Neuronal stem cell (in vitro differentiated cells): ENCODE measurements at regions not wholly inside any gene's neighbourhood (a gene's known extent, or its start where the extent isn't known, plus 50 kb on each side); places are given as distances from the start of the nearest gene placed in this dataset.
"Not testable (repeated sequence)": the region's sequence is repeated elsewhere in the genome, so short reads cannot be mapped to it uniquely, and the experiment has no call there.

ENCODE experiments used
- DNase-seq: peaks from one replicate; pipeline ENCODE4 v3.0.0-alpha.2; 2013; ENCODE audit warnings: low spot score
- H2AFZ ChIP-seq: one replicate; pipeline ENCODE4 v1.6.1; 2013; ENCODE audit warnings: mild to moderate bottlenecking, low read length, inconsistent platforms
- H2AK5ac ChIP-seq: 2 replicates; pipeline ENCODE4 v1.6.1; 2013; ENCODE audit warnings: low read depth, mild to moderate bottlenecking, inconsistent platforms, low read length, moderate library complexity, mixed read lengths
- H2BK120ac ChIP-seq: 2 replicates; pipeline ENCODE4 v1.6.1; 2013; ENCODE audit warnings: low read depth, mild to moderate bottlenecking, inconsistent platforms, low read length, moderate library complexity, mixed read lengths
- H2BK12ac ChIP-seq: one replicate; pipeline ENCODE4 v1.6.1; 2013; ENCODE audit warnings: low read length, inconsistent platforms
- H2BK15ac ChIP-seq: 2 replicates; pipeline ENCODE4 v1.6.1; 2013; ENCODE audit warnings: mild to moderate bottlenecking, low read length, inconsistent platforms, mixed read lengths
- H2BK5ac ChIP-seq: one replicate; pipeline ENCODE4 v1.6.1; 2013; ENCODE audit warnings: inconsistent platforms, mild to moderate bottlenecking, low read length, moderate library complexity
- H3K14ac ChIP-seq: one replicate; pipeline ENCODE4 v1.6.1; 2013; ENCODE audit warnings: low read length, inconsistent platforms
- H3K18ac ChIP-seq: 2 replicates; pipeline ENCODE4 v1.6.1; 2013; ENCODE audit warnings: low read length, inconsistent platforms
- H3K23ac ChIP-seq: 2 replicates; pipeline ENCODE4 v1.6.1; 2013; ENCODE audit warnings: low read depth, mild to moderate bottlenecking, mixed read lengths, low read length, inconsistent platforms; ENCODE audit not compliant: poor library complexity
- H3K27ac ChIP-seq: replicated peaks from 3 replicates; pipeline ENCODE4 v1.5.1; 2013; ENCODE audit warnings: low read length, inconsistent platforms
- H3K27me3 ChIP-seq, 3 experiments: 2 replicates each; pipeline ENCODE4 v1.6.1; 2013; ENCODE audit warnings: low read length in 3 of 3, mild to moderate bottlenecking in 2 of 3, inconsistent platforms in 1 of 3, low read depth in 1 of 3, mixed read lengths in 1 of 3, moderate library complexity in 1 of 3; ENCODE audit not compliant: control insufficient read depth in 3 of 3, insufficient read depth in 3 of 3
- H3K36me3 ChIP-seq, 2 donors: replicated peaks in 1 of 2; 2 replicates each; pipeline ENCODE4 v1.6.1; 2013; ENCODE audit warnings: low read length in 2 of 2; ENCODE audit not compliant: control insufficient read depth in 2 of 2, insufficient read depth in 2 of 2
- H3K4ac ChIP-seq: 2 replicates; pipeline ENCODE4 v1.6.1; 2013; ENCODE audit warnings: inconsistent platforms, mild to moderate bottlenecking, low read length, moderate library complexity
- H3K4me1 ChIP-seq, 2 donors: 1 replicate in 1 of 2; 2 replicates in 1 of 2; pipeline ENCODE4 v1.6.1; 2013; ENCODE audit warnings: low read length in 2 of 2, low read depth in 1 of 2; ENCODE audit not compliant: control insufficient read depth in 2 of 2, insufficient read depth in 1 of 2
- H3K4me2 ChIP-seq: one replicate; pipeline ENCODE4 v1.6.1; 2013; ENCODE audit warnings: mild to moderate bottlenecking, low read length, inconsistent platforms; ENCODE audit not compliant: insufficient read depth, poor library complexity, severe bottlenecking
- H3K4me3 ChIP-seq, 2 donors: 2 replicates each; pipeline ENCODE4 v1.5.1; 2013; ENCODE audit warnings: low read length in 2 of 2, mild to moderate bottlenecking in 2 of 2, inconsistent platforms in 1 of 2, moderate library complexity in 1 of 2
- H3K79me1 ChIP-seq: one replicate; pipeline ENCODE4 v1.6.1; 2013; ENCODE audit warnings: low read depth, mild to moderate bottlenecking, inconsistent platforms, low read length, moderate library complexity
- H3K9ac ChIP-seq: one replicate; pipeline ENCODE4 v1.6.1; 2013; ENCODE audit warnings: mild to moderate bottlenecking, low read depth, low read length, inconsistent platforms; ENCODE audit not compliant: poor library complexity
- H3K9me3 ChIP-seq, 2 donors: replicated peaks in 1 of 2; 2 replicates each; pipeline versions ENCODE3 to v1.6.1; 2013; ENCODE audit warnings: low read length in 2 of 2, mild to moderate bottlenecking in 2 of 2, inconsistent platforms in 1 of 2, low read depth in 1 of 2, mixed read lengths in 1 of 2, moderate library complexity in 1 of 2; ENCODE audit not compliant: control insufficient read depth in 2 of 2, insufficient read depth in 1 of 2
- H4K8ac ChIP-seq: one replicate; pipeline ENCODE4 v1.6.1; 2013; ENCODE audit warnings: low read depth, mild to moderate bottlenecking, inconsistent platforms, low read length, moderate library complexity
- H4K91ac ChIP-seq: one replicate; pipeline ENCODE4 v1.6.1; 2013; ENCODE audit warnings: low read length, low read depth, mild to moderate bottlenecking, inconsistent platforms; ENCODE audit not compliant: poor library complexity
- WGBS, 2 donors: extraction: QIAGEN DNeasy Blood & Tissue Kit; methylation state at CpG; one replicate each; pipeline ENCODE4 v1.1.7; 2013; ENCODE audit warnings: missing lambda C conversion rate in 2 of 2, mixed read lengths in 1 of 2; ENCODE audit not compliant: insufficient read length in 2 of 2, insufficient replicate concordance in 1 of 2; ENCODE audit errors: extremely low coverage in 2 of 2; 5-methylcytosine and 5-hydroxymethylcytosine counted together

DNA sequence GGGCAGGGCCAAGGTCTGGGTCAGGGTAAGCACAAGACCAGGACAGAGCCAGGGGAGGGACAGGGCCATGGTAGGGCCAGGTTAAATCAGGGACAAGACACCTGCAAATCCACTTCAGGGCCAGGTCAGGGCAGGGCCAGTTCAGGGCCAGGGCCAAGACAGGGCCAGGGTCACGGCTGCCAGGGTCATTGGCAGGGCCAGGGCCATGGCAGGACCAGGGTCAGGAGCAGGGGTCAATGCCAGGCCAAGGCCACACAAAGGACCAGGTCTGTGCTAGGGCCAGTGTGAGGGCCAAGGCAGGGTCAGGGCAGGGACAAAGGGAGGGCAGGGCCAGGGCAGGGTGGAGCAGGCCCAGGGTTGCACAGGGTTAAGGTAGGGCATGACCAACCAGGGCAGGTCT, 399.2 kb downstream of the GOLGA6L6 start:
- H3K4me2 ChIP-seq, H2BK15ac ChIP-seq, H4K8ac ChIP-seq, H3K36me3 ChIP-seq, H2AK5ac ChIP-seq, H2BK12ac ChIP-seq, H3K27ac ChIP-seq, H3K4me1 ChIP-seq, H3K27me3 ChIP-seq, H3K79me1 ChIP-seq, DNase-seq, H2BK120ac ChIP-seq, H3K4me3 ChIP-seq, H2BK5ac ChIP-seq, H3K4ac ChIP-seq, H3K23ac ChIP-seq, H4K91ac ChIP-seq, H3K14ac ChIP-seq, H3K9me3 ChIP-seq, H2AFZ ChIP-seq, H3K18ac ChIP-seq, H3K9ac ChIP-seq: not testable (repeated sequence)
- WGBS, 2 donors: no CpG with 5 or more reads among the region's 1 CpG

- WGBS, 2 donors: no CpG with 5 or more reads among the region's 4 CpGs
- H2BK5ac ChIP-seq, H2AK5ac ChIP-seq, H4K8ac ChIP-seq, H4K91ac ChIP-seq, H3K27me3 ChIP-seq, H3K4ac ChIP-seq, DNase-seq, H2BK12ac ChIP-seq, H3K18ac ChIP-seq, H3K36me3 ChIP-seq, H3K14ac ChIP-seq, H3K9me3 ChIP-seq, H3K4me3 ChIP-seq, H3K23ac ChIP-seq, H3K4me2 ChIP-seq, H3K27ac ChIP-seq, H2AFZ ChIP-seq, H3K4me1 ChIP-seq, H2BK120ac ChIP-seq, H2BK15ac ChIP-seq, H3K79me1 ChIP-seq, H3K9ac ChIP-seq: not testable (repeated sequence)
Observed at GRCh38 chr15:20124668-20125067, 416.9 kb downstream of the GOLGA6L6 start.

- H3K4me2 ChIP-seq: peak overlapping the region; percentile 18
- no peaks in the 10 kb centered on the region for H3K36me3 ChIP-seq
- no peak overlapping the region for H3K27ac ChIP-seq
- H3K14ac ChIP-seq: no peak overlapping the region
- H3K18ac ChIP-seq: no peak overlapping the region
- H2BK5ac ChIP-seq: no peak overlapping the region
- H3K9me3 ChIP-seq: peaks cover 0 to 2% of the 10 kb centered on the region in 2 donors
- H2BK120ac ChIP-seq: no peak overlapping the region
- no peak overlapping the region for H2BK12ac ChIP-seq
- H3K4me1 ChIP-seq: no peaks in the 10 kb centered on the region
- no peaks in the 10 kb centered on the region for H3K79me1 ChIP-seq
- no peak overlapping the region for H3K4me3 ChIP-seq
- peak overlapping the region; percentile 70 for H3K9ac ChIP-seq
- no CpG with 5 or more reads among the region's 2 CpGs for WGBS, 2 donors
- H2BK15ac ChIP-seq: no peak overlapping the region
- no peak overlapping the region for H2AK5ac ChIP-seq
- no peaks in the 10 kb centered on the region for H3K27me3 ChIP-seq
- no peak for DNase-seq
- H3K4ac ChIP-seq: no peak overlapping the region
- H4K8ac ChIP-seq: no peak overlapping the region
- no peak overlapping the region for H2AFZ ChIP-seq
- H3K23ac ChIP-seq: peak overlapping the region; percentile 55
- no peak overlapping the region for H4K91ac ChIP-seq
Observed at GRCh38 chr15:20106026-20106425, 435.6 kb downstream of the GOLGA6L6 start.

DNA sequence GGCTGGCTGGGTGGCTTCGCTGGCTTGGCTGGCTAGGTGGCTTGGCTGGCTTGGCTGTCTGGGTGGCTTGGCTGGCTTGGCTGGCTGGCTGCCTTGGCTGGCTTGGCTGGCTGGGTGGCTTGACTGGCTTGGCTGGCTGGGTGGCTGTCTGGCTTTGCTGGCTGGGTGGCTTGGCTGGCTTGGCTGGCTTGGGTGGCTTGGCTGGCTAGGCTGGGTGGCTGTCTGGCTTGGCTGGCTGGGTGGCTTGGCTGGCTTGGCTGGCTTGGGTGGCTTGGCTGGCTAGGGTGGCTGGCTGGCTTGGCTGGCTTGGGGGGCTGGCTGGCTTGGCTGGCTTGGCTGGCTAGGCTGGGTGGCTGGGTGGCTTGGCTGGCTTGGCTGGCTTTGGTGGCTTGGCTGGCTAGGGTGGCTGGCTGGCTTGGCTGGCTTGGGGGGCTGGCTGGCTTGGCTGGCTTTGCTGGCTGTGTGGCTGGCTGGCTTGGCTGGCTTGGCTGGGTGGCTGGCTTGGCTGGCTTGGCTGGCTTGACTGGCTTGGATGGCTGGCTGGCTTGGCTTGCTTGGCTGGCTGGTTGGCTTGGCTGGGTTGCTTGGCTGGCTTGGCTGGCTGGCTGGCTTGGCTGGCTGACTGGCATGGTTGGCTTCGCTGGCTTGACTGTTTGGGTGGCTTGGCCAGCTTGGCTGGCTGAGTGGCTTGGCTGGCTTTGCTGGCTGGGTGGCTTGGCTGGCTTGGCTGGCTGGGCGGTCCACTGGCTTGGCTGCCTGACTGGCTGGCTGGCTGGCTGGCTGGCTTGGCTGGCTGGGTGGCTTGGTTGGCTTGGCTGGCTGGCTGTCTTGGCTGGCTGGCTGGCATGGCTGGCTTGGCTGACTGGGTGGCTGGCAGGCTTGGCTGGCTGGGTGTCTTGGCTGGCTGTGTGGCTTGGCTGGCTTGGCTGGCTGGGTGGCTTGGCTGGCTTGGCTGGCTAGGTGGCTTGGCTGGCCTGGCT, 436.3 kb downstream of the GOLGA6L6 start:
- not testable (repeated sequence) for H3K14ac ChIP-seq, DNase-seq, H3K4me1 ChIP-seq, H3K4me2 ChIP-seq, H2BK5ac ChIP-seq, H3K4ac ChIP-seq, H3K9ac ChIP-seq, H4K91ac ChIP-seq, H2AK5ac ChIP-seq, H3K79me1 ChIP-seq, H3K18ac ChIP-seq, H2AFZ ChIP-seq, H3K27me3 ChIP-seq, H3K36me3 ChIP-seq, H3K9me3 ChIP-seq, H3K23ac ChIP-seq, H3K4me3 ChIP-seq, H2BK120ac ChIP-seq, H4K8ac ChIP-seq, H3K27ac ChIP-seq, H2BK12ac ChIP-seq, H2BK15ac ChIP-seq
- no CpG with 5 or more reads among the region's 3 CpGs for WGBS, 2 donors
